HG02840 (cell line): ENCODE measurements at regions not wholly inside any gene's neighbourhood (a gene's known extent, or its start where the extent isn't known, plus 50 kb on each side); places are given as distances from the start of the nearest gene placed in this dataset.

ENCODE experiments used
- ATAC-seq: cut with Tn5 transposase; IDR thresholded peaks from one replicate; pipeline ENCODE4 v1.9.1; 2021; ENCODE audit warnings: mild to moderate bottlenecking, moderate library complexity, moderate number of reproducible peaks; ENCODE audit not compliant: unreplicated experiment, low FRiP score

GRCh38 chr16:63530974-63531373 lies 1494.7 kb upstream of the CDH8 start:
- no peak for ATAC-seq

GRCh38 chr16:63530208-63530607 lies 1494.0 kb upstream of the CDH8 start:
- ATAC-seq, result no peak

GRCh38 chr16:63527404-63527803 lies 1491.2 kb upstream of the CDH8 start:
- no peak for ATAC-seq

- ATAC-seq, result no peak
Measured at GRCh38 chr16:63516394-63516793, 1480.2 kb upstream of the CDH8 start.

GRCh38 chr16:63512910-63513309 lies 1476.7 kb upstream of the CDH8 start:
- ATAC-seq, result no peak

GRCh38 chr16:63497408-63497807 lies 1461.2 kb upstream of the CDH8 start:
- no peak for ATAC-seq

GRCh38 chr16:63496282-63496681 lies 1460.0 kb upstream of the CDH8 start:
- ATAC-seq, result no peak

- ATAC-seq, result no peak
Measured at GRCh38 chr16:63488955-63489354, 1452.7 kb upstream of the CDH8 start.

GRCh38 chr16:63481060-63481459 lies 1444.8 kb upstream of the CDH8 start:
- no peak for ATAC-seq

GRCh38 chr16:63473725-63474124 lies 1437.5 kb upstream of the CDH8 start:
- no peak for ATAC-seq

- ATAC-seq, result no peak
Measured at GRCh38 chr16:63467513-63467912, 1431.3 kb upstream of the CDH8 start.

GRCh38 chr16:63462316-63462715 lies 1426.1 kb upstream of the CDH8 start:
- ATAC-seq, result no peak

GRCh38 chr16:63461248-63461841 lies 1425.1 kb upstream of the CDH8 start:
- ATAC-seq, result no peak

- ATAC-seq, result no peak
Measured at GRCh38 chr16:63458846-63459245, 1422.6 kb upstream of the CDH8 start.

- no peak for ATAC-seq
Measured at GRCh38 chr16:63457869-63458268, 1421.6 kb upstream of the CDH8 start.

GRCh38 chr16:63453261-63453660 lies 1417.0 kb upstream of the CDH8 start:
- ATAC-seq, result no peak

GRCh38 chr16:63447121-63447520 lies 1410.9 kb upstream of the CDH8 start:
- ATAC-seq, result no peak

GRCh38 chr16:63442246-63442645 lies 1406.0 kb upstream of the CDH8 start:
- ATAC-seq, result no peak

- ATAC-seq, result no peak
Measured at GRCh38 chr16:63426275-63426870, 1390.1 kb upstream of the CDH8 start.

GRCh38 chr16:63422715-63423114 lies 1386.5 kb upstream of the CDH8 start:
- no peak for ATAC-seq

- no peak for ATAC-seq
Measured at GRCh38 chr16:63416712-63417111, 1380.5 kb upstream of the CDH8 start.

GRCh38 chr16:63415014-63415413 lies 1378.8 kb upstream of the CDH8 start:
- no peak for ATAC-seq

GRCh38 chr16:63410594-63410993 lies 1374.4 kb upstream of the CDH8 start:
- no peak for ATAC-seq
